ENCODE measurements at regions not wholly inside any gene's neighbourhood (a gene's known extent, or its start where the extent isn't known, plus 50 kb on each side); places are given as distances from the start of the nearest gene placed in this dataset.
"Not testable (repeated sequence)": the region's sequence is repeated elsewhere in the genome, so short reads cannot be mapped to it uniquely, and the experiment has no call there.

DNA sequence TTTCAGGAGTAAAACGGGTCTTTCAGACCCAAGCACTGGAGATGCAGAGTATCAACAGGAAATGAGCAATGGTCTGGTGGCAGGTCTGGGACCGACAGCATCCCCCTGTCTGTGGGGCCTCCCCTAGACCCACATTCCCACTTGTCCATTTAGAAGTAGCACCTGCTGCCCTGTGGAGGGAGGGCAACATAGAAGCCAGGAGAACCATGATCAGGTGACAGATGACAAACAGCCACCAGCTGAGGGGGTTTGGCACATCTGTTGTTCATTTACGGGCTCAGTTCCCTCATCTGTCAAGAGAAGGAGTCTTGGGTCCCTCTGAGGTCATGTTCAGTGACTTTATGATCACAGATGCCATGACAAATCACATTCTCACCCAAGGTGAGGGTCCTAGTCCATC is 77.9 kb upstream of the SLC66A3 start:
- DNase-seq (ENCODE audit: low spot score in 2 of 2): peak in 1 of 2 donors; percentile 63
- no peak overlapping the region for H3K4me3 ChIP-seq (ENCODE audit: low read depth, poor library complexity, severe bottlenecking)
- WGBS, 2 donors: 63 to 74% methylated on average over 3 of the region's 3 CpGs
- intact Hi-C loops (cut with DNase I; ENCODE audit: low total_unique reads): no loop called here
- TF ChIP-seq POLR2A (IDR thresholded peaks at IDR 0.05) (no peak), CTCF (IDR thresholded peaks at IDR 0.05) (no peak)

DNA sequence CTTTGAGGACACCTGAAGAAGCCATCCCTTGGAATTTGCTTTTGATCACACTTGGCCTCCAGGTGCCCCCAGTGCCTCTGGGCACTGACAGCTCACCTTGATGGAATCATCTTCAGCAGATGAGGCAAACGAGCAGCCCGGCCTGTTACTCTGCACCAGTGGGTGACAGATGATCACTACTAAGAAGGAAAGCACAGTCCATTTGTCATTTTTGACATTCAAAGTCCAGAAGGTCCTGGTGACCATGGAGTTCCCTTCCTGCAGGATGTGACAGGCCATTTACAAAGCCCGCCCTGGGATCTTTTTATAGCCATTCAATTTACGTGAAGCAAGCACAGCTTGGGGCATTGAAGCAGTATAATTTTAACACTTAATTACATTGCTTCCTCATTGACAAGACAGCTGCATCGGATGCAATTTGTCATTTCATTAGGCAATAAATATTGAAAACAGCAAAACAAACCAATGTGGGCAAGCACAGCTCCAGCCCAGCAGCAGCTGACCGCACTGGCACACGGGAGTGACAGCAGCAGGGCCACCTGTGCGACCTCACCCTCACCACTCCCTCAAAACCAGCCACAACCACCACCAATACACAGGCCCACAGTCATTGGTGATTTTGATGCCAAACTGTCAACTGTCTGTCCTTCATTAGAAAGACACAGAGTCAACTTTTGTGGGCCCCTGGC is 76.0 kb upstream of the SLC66A3 start:
- 66 to 69% methylated on average over 8 of the region's 8 CpGs for WGBS, 2 donors

DNA sequence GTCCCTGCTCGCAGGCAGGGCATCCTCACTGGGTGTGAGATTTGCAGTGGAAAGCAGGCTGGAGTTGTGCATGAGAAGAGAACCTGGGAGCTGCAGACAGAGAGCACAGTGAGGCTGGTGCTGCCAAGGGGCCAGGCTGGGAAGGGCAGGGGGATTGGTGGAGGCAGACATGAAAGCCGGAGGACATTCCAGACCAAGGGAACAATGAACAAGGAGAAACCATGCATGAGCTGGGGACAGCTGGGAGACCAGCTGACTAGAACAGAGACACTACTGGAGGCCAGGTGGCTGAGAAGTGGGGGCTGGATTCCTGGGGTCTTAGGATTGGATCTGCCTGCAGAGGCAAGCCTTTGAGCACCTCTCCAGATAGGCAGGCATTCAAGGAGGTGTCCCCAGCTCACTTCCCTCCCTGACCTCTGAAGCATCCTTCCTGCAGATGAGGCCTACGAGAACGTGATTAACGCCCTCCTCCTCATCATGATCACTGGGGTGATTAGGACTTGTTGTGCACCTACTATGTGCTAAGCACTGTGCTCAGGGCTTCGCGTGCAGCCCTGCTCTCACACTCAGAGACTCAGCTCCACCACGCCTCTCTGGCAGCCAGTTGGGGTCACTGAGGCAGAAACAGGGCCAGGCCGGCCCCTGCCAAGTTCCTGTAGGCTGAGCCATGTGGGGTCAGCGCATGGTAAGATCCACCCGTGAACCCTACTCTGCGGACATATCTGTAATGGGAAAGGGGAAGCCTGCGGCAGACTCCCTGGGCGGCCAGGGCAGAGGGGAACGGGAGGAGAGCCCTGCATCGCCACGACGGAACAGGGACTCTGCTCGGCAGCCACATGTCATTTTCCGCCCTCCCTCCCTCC is 74.8 kb upstream of the SLC66A3 start:
- peak; percentile 8 to 64 for DNase-seq (ENCODE audit: low spot score in 2 of 2)
- H3K4me3 ChIP-seq (ENCODE audit: low read depth, poor library complexity, severe bottlenecking): no peak overlapping the region
- 85 to 88% methylated on average over 20 of the region's 20 CpGs for WGBS, 2 donors
- intact Hi-C loops (cut with DNase I; ENCODE audit: low total_unique reads): no loop called here
- TF ChIP-seq CTCF (IDR thresholded peaks at IDR 0.05): no peak
- no peak for TF ChIP-seq POLR2A (IDR thresholded peaks at IDR 0.05)

More for the DNA sequence above, 76.0 kb upstream of the SLC66A3 start:
- H3K4me3 ChIP-seq (ENCODE audit: low read depth, poor library complexity, severe bottlenecking): no peak overlapping the region
- TF ChIP-seq CTCF (IDR thresholded peaks at IDR 0.05) (no peak), POLR2A (IDR thresholded peaks at IDR 0.05) (no peak)
- intact Hi-C loops (cut with DNase I; ENCODE audit: low total_unique reads): no loop called here
- DNase-seq (ENCODE audit: low spot score in 2 of 2): peak; percentile 4 to 45

DNA sequence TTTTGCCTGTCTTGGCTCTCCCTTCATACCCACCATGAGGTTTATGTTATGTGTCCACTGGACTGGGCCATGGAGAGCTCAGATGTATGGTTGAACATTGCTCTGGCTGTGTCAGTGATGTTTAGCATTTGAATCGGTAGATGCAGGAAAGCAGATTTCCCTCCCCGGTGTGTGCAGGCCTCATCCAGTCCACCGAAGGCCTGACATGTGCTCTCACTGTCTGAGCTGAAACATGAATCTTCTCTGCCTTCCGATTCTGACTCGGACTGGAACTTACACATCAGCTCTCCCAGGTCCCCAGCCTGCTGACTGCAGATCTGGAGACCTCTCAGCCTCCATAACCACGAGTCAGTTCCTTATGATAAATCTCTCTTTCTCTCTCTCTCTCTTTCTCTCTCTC is 72.4 kb upstream of the SLC66A3 start:
- peak in 1 of 2 donors; percentile 9 for DNase-seq (ENCODE audit: low spot score in 2 of 2)
- TF ChIP-seq CTCF (IDR thresholded peaks at IDR 0.05) (no peak), POLR2A (IDR thresholded peaks at IDR 0.05) (no peak)
- intact Hi-C loops (cut with DNase I; ENCODE audit: low total_unique reads): no loop called here
- H3K4me3 ChIP-seq (ENCODE audit: low read depth, poor library complexity, severe bottlenecking): no peak overlapping the region
- 89 to 90% methylated on average over 6 of the region's 6 CpGs for WGBS, 2 donors

DNA sequence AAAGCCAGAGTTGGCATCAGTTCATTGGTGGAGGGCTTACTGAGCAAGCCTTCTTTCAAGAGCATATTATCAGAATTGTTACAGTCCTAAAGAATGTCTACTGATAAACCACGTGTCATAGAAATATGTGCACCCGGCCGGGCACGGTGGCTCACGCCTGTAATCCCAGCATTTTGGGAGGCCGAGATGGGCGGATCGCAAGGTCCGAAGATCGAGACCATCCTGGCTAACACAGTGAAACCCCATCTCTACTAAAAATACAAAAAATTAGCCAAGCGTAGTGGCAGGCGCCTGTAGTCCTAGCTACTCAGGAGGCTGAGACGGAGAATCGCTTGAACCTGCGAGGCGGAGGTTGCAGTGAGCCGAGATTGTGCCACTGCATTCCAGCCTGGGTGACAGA is 66.4 kb upstream of the SLC66A3 start:
- peak in 1 of 2 donors; percentile 56 for DNase-seq (ENCODE audit: low spot score in 2 of 2)
- 91 to 93% methylated on average over 17 of the region's 17 CpGs for WGBS, 2 donors
- H3K4me3 ChIP-seq (ENCODE audit: low read depth, poor library complexity, severe bottlenecking); intact Hi-C loops (cut with DNase I; ENCODE audit: low total_unique reads): not testable (repeated sequence)

- peak in 1 of 2 donors; percentile 9 for DNase-seq (ENCODE audit: low spot score in 2 of 2)
- TF ChIP-seq CTCF (IDR thresholded peaks at IDR 0.05): no peak
- no peak for TF ChIP-seq POLR2A (IDR thresholded peaks at IDR 0.05)
- H3K4me3 ChIP-seq (ENCODE audit: low read depth, poor library complexity, severe bottlenecking): no peak overlapping the region
- WGBS, 2 donors: 83 to 92% methylated on average over 2 of the region's 2 CpGs
- intact Hi-C loops (cut with DNase I; ENCODE audit: low total_unique reads): no loop called here
These were observed 65.1 kb upstream of the SLC66A3 start for GRCh38 chr2:11090187-11090586.
